ENCODE measurements at regions not wholly inside any gene's neighbourhood (a gene's known extent, or its start where the extent isn't known, plus 50 kb on each side); places are given as distances from the start of the nearest gene placed in this dataset.

DNA sequence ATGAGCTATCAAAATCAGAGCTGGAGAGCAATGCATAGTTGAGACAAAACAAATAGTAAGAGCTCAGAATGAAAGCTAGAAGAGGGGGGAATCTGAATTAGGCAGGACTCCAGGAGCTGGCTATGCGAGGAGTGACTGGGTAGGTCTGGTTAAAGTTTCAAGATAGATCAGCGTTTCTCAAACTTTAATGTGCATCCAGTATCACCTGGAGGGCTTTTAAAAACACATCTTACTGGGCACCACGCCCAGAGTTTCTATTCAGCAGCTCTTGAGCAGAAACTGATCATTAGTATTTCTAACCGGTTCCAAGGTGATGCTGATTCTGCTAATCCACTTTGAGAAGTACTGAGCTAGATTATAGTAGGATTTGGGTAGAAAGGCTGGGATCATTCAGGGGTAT is 96.2 kb upstream of the ACP3 start:
- Histone ChIP-seq H3K4me1 (ENCODE audit: insufficient read depth, low read length, severe bottlenecking) (no peaks in the 10 kb centered on the region), H3F3A (ENCODE audit: insufficient read depth, low read length) (no peaks in the 10 kb centered on the region), H3K4me3 (ENCODE audit: low read depth, low read length, poor library complexity, severe bottlenecking) (no peak overlapping the region), H3K4me2 (ENCODE audit: low read length) (no peak overlapping the region), H4K20me1 (ENCODE audit: insufficient read depth, low read length) (no peaks in the 10 kb centered on the region), H3K36me3 (ENCODE audit: insufficient read depth, low read length) (no peaks in the 10 kb centered on the region), H3K27ac (ENCODE audit: low read depth, low read length, poor library complexity, severe bottlenecking) (no peak overlapping the region), H3K9me3 (ENCODE audit: low read length) (no peaks in the 10 kb centered on the region), H3K27me3 (ENCODE audit: insufficient read depth, low read length) (no peaks in the 10 kb centered on the region), H3K9ac (ENCODE audit: low read length) (no peak overlapping the region), H3K79me2 (ENCODE audit: insufficient read depth, low read length) (no peaks in the 10 kb centered on the region), H2AFZ (ENCODE audit: low read length) (no peak overlapping the region), H3K9me2 (ENCODE audit: low read depth, low read length) (no peaks in the 10 kb centered on the region)
- no peak for TF ChIP-seq EZH2 (IDR thresholded peaks at IDR 0.05; ENCODE audit: borderline replicate concordance, low read length)
- TF ChIP-seq, protein P1, sequence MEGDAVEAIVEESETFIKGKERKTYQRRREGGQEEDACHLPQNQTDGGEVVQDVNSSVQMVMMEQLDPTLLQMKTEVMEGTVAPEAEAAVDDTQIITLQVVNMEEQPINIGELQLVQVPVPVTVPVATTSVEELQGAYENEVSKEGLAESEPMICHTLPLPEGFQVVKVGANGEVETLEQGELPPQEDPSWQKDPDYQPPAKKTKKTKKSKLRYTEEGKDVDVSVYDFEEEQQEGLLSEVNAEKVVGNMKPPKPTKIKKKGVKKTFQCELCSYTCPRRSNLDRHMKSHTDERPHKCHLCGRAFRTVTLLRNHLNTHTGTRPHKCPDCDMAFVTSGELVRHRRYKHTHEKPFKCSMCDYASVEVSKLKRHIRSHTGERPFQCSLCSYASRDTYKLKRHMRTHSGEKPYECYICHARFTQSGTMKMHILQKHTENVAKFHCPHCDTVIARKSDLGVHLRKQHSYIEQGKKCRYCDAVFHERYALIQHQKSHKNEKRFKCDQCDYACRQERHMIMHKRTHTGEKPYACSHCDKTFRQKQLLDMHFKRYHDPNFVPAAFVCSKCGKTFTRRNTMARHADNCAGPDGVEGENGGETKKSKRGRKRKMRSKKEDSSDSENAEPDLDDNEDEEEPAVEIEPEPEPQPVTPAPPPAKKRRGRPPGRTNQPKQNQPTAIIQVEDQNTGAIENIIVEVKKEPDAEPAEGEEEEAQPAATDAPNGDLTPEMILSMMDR (IDR thresholded peaks at IDR 0.05; ENCODE audit: low read length) = no peak

DNA sequence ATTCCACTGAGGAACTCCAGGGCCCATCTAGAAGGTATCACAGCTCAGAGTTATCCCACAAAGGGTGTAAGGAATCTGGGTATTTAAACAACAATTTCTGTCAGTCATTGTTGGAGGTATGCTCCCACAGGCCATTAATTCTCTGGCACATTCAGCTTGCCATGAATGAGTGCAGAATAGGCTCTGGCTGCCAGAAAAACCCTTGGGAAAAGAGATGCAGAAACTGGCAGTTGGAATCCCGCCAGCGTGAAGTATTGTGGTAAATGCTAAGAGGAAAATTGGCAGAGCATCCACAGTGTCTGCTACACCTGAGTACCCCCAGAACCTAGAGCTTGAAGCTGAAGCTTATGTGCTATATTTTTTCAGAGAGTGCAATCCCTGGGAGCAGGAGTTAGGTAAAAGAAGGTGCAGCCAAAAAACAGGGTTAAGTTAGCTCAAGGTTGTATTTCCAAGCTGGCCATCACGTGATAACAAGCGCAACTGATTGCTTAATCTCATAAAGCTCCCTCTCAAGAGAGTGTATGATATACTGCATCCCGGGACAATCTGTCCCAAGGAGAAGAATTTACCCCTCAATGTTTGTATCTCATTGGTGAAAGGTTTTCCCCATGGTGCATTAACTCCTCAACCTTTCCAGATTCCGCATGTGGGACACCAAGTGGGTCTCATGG is 94.2 kb upstream of the ACP3 start:
- H3F3A ChIP-seq (ENCODE audit: insufficient read depth, low read length) = no peaks in the 10 kb centered on the region
- H3K27me3 ChIP-seq (ENCODE audit: insufficient read depth, low read length) = no peaks in the 10 kb centered on the region
- H2AFZ ChIP-seq (ENCODE audit: low read length) = no peak overlapping the region
- no peaks in the 10 kb centered on the region for H4K20me1 ChIP-seq (ENCODE audit: insufficient read depth, low read length)
- H3K27ac ChIP-seq (ENCODE audit: low read depth, low read length, poor library complexity, severe bottlenecking) = no peak overlapping the region
- no peaks in the 10 kb centered on the region for H3K79me2 ChIP-seq (ENCODE audit: insufficient read depth, low read length)
- H3K9ac ChIP-seq (ENCODE audit: low read length) = no peak overlapping the region
- H3K9me2 ChIP-seq (ENCODE audit: low read depth, low read length) = no peaks in the 10 kb centered on the region
- no peaks in the 10 kb centered on the region for H3K9me3 ChIP-seq (ENCODE audit: low read length)
- no peaks in the 10 kb centered on the region for H3K36me3 ChIP-seq (ENCODE audit: insufficient read depth, low read length)
- no peak for TF ChIP-seq EZH2 (IDR thresholded peaks at IDR 0.05; ENCODE audit: borderline replicate concordance, low read length)
- TF ChIP-seq, protein P1 (IDR thresholded peaks at IDR 0.05; ENCODE audit: low read length) = no peak
- H3K4me2 ChIP-seq (ENCODE audit: low read length) = no peak overlapping the region
- no peak overlapping the region for H3K4me3 ChIP-seq (ENCODE audit: low read depth, low read length, poor library complexity, severe bottlenecking)
- H3K4me1 ChIP-seq (ENCODE audit: insufficient read depth, low read length, severe bottlenecking) = no peaks in the 10 kb centered on the region

DNA sequence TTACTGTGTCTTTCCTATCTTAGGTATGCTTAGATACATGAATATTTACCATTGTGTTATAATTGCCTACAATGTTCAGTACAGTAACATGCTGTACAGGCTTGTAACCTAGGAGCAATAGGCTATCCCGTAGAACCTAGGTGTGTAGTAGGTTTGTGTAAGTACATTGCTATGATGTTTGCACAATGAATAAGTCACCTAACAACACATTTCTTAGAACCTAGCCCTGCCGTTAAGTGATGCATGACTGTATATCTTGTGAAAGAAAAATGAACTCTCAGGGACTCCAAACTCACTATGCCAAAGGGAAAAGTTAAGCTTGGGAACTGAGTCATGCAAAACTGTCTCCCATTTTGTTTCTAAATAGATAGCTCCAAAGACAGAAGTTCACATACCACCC is 91.5 kb upstream of the ACP3 start:
- no peaks in the 10 kb centered on the region for H3K27me3 ChIP-seq (ENCODE audit: insufficient read depth, low read length)
- no peaks in the 10 kb centered on the region for H3K36me3 ChIP-seq (ENCODE audit: insufficient read depth, low read length)
- no peaks in the 10 kb centered on the region for H4K20me1 ChIP-seq (ENCODE audit: insufficient read depth, low read length)
- H3F3A ChIP-seq (ENCODE audit: insufficient read depth, low read length) = no peaks in the 10 kb centered on the region
- no peaks in the 10 kb centered on the region for H3K9me3 ChIP-seq (ENCODE audit: low read length)
- no peak overlapping the region for H3K9ac ChIP-seq (ENCODE audit: low read length)
- TF ChIP-seq, protein P1 (IDR thresholded peaks at IDR 0.05; ENCODE audit: low read length) = no peak
- TF ChIP-seq EZH2 (IDR thresholded peaks at IDR 0.05; ENCODE audit: borderline replicate concordance, low read length) = no peak
- no peak overlapping the region for H3K27ac ChIP-seq (ENCODE audit: low read depth, low read length, poor library complexity, severe bottlenecking)
- no peak overlapping the region for H3K4me2 ChIP-seq (ENCODE audit: low read length)
- H3K4me3 ChIP-seq (ENCODE audit: low read depth, low read length, poor library complexity, severe bottlenecking) = no peak overlapping the region
- H2AFZ ChIP-seq (ENCODE audit: low read length) = no peak overlapping the region
- no peaks in the 10 kb centered on the region for H3K9me2 ChIP-seq (ENCODE audit: low read depth, low read length)
- no peaks in the 10 kb centered on the region for H3K4me1 ChIP-seq (ENCODE audit: insufficient read depth, low read length, severe bottlenecking)
- no peaks in the 10 kb centered on the region for H3K79me2 ChIP-seq (ENCODE audit: insufficient read depth, low read length)
